ENCODE measurements at regions not wholly inside any gene's neighbourhood (a gene's known extent, or its start where the extent isn't known, plus 50 kb on each side); places are given as distances from the start of the nearest gene placed in this dataset.

- TF ChIP-seq CTCF (IDR thresholded peaks at IDR 0.05) (no peak), POLR2A (IDR thresholded peaks at IDR 0.05) (no peak)
These were observed 170.7 kb downstream of the CTTN start for GRCh38 chr11:70568814-70569617.

Data from thyroid gland (tissue), 4 donors.